A549 (cell line): ENCODE measurements at regions not wholly inside any gene's neighbourhood (a gene's known extent, or its start where the extent isn't known, plus 50 kb on each side); places are given as distances from the start of the nearest gene placed in this dataset.

Experiments
- CTCF ChIP-seq: fragments of >200 bp; sonication (Bioruptor Twin); formaldehyde crosslinking; IDR thresholded peaks from 3 replicates; pipeline ENCODE4 v1.5.1; 2016
- EP300 ChIP-seq, 2 experiments: fragments of >200 bp; sonication (Bioruptor Twin); formaldehyde crosslinking; IDR thresholded peaks; 2 replicates in 1 of 2; 3 replicates in 1 of 2; pipeline ENCODE4 v1.6.1; 2016 to 2017
- MAZ ChIP-seq: fragments of 150-350 bp; IDR thresholded peaks from 2 replicates; pipeline ENCODE4 v1.6.1; 2014; ENCODE audit warnings: antibody characterized with exemption, low read depth, low read length, borderline replicate concordance
- NR3C1 ChIP-seq: fragments of >200 bp; sonication (Bioruptor Twin); formaldehyde crosslinking; IDR thresholded peaks from 3 replicates; pipeline ENCODE4 v1.6.1; 2017
- PHF8 ChIP-seq: fragments of 200-600 bp; sonication (generic); IDR thresholded peaks from 2 replicates; pipeline ENCODE4 v1.6.1; 2016; ENCODE audit warnings: low read depth, mild to moderate bottlenecking, antibody characterized with exemption, moderate library complexity, borderline replicate concordance
- RAD21 ChIP-seq, 2 experiments: fragments of >200 bp in 1 of 2; sonication (Bioruptor Twin) in 1 of 2; formaldehyde crosslinking in 1 of 2; IDR thresholded peaks in 1 of 2; conservative IDR thresholded peaks in 1 of 2; 2 replicates in 1 of 2; 3 replicates in 1 of 2; pipeline ENCODE4 v1.6.1; 2012 to 2018; ENCODE audit warnings: inconsistent platforms in 1 of 2
- RFX5 ChIP-seq: fragments of 450-650 bp; IDR thresholded peaks from 2 replicates; pipeline ENCODE4 v1.7.1; 2014; ENCODE audit warnings: antibody characterized with exemption, mild to moderate bottlenecking, moderate library complexity

DNA sequence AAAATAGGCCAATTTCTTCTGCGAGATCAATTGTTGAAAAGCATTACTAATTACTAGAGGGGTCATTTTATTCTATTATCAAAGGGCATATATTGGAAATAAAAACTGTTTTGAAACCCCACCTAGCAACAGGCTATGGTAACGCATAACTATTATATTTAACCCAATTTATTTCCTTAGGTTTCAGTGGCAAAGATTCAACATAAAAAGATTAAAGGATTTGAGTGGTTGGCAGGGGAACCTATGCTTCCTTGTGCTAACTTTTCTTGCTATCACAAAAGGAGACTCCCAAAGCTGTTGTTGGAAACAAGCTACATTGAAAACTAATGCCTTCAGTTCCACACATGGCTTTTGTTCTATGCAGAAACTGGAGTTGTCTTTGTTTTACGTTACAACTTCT is 166.9 kb upstream of the KLF3 start:
- TF ChIP-seq CTCF (no peak), PHF8 (no peak), EP300 (IDR thresholded peaks at IDR 0.05) (no peak), RFX5 (no peak), RAD21 (conservative IDR thresholded peaks at IDR 0.05 in 1 of 2, IDR thresholded peaks at IDR 0.05 in 1 of 2) (no peak), MAZ (no peak), NR3C1 (no peak)
